ENCODE measurements at regions not wholly inside any gene's neighbourhood (a gene's known extent, or its start where the extent isn't known, plus 50 kb on each side); places are given as distances from the start of the nearest gene placed in this dataset.
"Not testable (repeated sequence)": the region's sequence is repeated elsewhere in the genome, so short reads cannot be mapped to it uniquely, and the experiment has no call there.

DNA sequence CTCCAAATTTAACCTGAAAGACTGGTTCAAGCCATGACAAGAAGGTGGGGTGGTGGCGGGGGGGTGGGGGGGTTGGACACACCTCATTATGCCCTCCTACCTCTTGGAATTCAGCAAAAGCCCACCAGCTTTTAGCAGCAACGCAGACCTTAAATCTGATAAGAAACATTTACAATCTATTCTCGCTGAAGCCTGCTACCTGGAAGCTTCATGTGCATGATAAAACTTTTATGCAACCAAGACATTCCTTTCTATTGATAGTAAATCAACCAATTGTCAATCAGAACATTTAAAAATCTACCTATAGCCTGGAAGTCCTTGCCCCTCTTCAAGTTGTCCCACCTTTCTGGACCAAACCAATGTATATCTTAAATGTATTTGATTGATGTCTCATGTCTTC, 113.6 kb upstream of the FAM98A start:
- DNase-seq = no peak

DNA sequence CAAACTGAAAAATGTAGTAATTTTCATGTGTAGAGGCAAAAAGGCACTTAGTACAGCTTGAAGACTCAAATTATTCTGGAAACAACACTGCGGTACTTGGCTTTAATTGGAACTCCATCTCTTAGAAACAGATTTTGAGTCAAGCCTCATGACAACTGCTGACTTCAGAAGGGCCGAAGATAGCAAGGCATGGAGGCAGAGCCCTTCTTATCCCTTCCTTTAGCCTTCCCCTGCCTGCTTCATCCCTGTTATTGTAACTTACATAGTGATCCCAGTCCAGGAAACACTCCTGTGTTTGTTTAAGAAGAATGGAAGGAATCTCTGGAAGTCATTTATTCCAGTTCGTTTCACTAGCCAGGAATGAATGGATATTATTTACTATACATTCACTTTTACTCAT, 110.9 kb upstream of the FAM98A start:
- DNase-seq = no peak

DNA sequence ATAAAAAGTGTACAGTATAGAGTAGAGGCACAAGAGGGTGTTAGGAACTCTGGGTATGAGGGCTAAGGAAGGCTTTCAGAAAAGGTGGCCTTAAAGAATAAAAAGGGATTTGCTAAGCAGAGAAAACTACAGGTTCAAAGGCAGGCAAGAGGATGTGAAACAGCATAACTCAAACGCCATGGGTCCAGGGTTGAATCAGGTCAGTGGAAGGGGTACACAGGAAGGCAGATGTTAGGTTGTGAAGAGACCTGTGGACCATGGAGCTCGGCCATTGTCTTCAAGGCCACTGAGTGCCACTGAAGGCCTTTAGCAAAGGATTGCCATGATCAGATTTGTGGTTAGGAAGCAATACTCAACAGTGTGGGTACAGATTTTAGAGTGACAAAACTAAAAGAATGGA, 108.2 kb upstream of the FAM98A start:
- no peak for DNase-seq

GRCh38 chr2:33706410-33706809, 107.3 kb upstream of the FAM98A start:
- DNase-seq = no peak

DNA sequence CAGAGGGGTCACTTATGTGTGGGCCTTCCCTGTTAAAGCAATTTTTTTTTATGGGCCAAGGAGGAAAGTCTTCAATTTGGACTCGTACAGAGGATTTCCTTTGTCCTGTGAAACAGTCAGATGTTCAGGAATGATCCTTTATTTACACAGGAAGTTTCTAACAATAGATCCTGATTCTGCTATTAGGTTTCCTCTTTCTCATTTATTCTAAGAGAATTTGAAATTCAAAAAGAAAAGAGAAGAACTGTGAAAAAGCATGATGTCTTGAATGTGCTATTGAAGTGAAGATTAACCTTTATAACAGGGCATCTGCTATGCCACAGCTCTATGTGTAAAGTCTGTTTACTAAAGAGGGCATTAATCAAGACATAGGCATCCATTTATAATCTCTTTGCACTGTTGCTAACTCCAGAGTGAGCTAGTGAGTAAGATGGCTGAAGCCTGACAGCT, 105.3 kb upstream of the FAM98A start:
- no peak for DNase-seq

- DNase-seq = no peak
These were observed 97.1 kb upstream of the FAM98A start for GRCh38 chr2:33696234-33696633.

DNA sequence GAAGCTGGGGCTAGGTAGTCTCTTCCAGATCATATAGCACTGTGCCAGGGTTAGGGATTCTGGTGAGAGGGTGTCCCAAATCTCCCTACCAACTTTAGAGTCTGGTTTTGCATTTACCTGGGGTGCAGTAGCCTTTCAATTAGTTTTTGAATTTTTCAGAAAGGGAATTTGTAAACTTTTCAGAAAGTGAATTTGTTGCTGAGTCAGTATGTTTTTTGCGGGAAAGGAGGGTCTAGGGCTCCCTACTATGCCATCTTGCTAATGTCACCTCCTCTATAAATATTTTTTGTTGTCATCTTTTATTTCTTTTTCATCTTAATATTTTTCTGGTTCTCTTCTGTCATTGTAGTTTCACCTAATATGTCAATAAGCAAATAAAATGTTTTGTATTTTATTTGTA, 95.8 kb upstream of the FAM98A start:
- no peak for DNase-seq

DNA sequence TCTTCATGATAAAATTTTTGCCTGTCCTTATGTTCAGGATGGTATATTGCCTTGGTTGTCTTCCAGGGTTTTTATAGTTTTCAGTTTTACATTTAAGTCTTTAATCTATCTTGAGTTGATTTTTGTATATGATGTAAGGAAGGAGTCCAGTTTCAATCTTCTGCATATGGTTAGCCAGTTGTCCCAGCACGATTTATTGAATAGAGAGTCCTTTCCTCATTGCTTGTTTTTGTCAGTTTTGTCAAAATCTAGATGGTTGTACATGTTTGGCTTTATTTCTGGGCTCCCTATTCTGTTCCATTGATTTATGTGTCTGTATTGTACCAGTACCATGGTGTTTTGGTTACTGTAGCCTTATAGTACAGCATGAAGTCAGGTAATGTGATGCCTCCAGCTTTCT, 91.6 kb upstream of the FAM98A start:
- not testable (repeated sequence) for DNase-seq

DNA sequence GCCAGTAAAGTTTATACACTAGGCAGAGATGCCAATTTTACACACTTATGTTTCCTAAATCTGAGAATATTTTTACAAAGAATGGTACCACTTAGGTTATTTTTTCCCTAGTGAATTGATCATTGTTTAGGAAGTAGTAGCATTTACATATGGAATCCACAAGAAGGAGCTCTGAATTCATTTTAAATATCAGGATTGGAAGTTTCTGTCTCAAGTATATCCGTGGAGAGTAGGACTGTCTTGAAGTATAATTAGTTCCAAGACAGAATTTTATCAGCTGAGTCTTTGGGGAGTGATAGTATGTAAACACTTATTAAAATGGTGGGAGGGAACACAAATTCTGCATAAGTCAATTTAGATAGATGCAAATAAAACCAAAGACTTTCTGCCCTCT, 82.3 kb upstream of the FAM98A start:
- DNase-seq = no peak

DNA sequence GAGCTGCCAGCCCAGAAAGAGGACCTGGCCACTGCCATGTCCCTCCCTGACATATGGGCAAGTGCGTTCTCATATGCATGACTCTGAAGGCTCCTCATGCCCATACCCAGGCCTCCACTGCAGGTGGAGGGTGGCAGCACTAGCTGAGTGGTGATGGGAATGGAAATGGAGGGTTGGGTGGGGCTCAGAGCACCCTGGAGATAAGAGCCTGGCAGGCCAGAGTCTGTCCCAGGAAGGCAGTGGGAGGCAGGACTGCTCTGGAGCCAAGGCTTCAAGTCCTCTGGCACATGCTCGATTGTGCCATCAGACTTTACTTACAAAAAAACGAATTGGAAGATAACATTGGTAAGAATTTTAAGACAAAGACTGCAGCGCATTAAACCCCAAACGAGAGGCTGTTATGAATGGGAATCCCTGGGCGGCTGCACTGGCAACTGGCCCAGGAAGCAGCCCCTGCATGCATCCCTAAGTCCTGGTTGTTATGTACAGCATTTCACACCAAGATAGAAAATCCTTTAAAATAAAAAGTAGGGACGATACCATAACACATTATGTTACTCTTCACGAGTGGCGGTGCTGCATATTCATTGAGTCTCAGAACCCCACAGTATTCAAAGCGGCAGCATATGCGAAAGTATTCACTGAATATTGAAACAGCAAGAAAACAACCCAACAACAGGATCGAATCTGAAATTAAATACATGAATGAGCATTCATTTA, 81.7 kb upstream of the FAM98A start:
- DNase-seq = no peak

DNA sequence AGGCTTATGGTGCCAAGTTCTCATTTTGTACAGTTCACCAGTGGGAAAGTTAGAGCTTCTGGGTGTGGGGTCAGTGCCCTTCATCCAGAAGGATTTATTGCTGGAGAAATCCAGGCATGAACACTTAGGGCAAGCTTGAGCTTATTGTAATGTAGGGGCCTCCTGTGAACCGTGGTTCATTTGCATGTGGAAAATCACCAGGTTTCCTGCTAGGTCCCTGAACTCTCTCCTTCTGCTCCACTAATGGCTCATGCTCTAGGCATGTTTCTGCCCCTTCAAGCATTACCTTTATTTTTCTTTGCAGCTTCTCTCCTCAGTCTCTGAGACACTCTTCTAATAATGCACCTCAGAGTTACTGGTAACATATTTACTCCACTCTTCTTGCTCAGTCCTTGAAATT, 79.3 kb upstream of the FAM98A start:
- DNase-seq = no peak

- no peak for DNase-seq
These were observed 74.8 kb upstream of the FAM98A start for GRCh38 chr2:33673937-33674336.

DNA sequence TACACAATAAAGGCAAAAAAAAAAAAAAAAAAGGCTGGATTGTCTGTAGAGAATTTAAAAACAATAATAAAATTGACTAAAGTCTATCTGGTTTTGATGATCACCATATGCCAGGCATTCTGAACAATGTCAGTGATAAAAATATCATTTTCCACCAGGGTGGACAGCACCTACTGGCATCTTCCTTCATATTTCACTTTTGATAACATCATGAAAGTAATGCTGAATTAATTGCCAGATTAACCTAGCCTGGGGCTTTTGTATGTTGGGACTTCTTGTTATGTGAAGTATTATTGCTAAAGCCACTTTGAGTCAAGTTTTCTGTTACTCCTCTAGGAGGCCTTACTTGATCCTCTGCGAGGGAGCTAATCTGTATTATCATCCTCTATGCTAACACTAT, 73.8 kb upstream of the FAM98A start:
- no peak for DNase-seq

DNA sequence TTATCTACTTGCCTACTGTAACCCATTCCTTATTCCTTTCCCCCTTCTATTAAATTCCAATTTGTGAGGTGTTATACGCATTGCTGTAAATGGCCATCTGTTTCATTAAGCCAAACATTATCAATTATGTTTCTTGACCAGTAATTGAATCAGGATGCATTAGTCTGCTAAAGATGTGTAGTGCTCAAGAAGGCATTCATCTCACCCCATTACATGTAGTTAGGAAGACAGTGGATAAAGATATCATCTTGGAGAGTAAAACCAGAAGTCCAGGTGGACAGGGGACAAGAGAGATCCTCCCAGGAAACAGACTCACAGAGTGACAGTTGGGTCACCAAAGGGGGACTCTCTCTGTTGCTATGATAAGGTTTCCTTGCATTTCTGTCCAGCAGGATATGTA, 73.3 kb upstream of the FAM98A start:
- DNase-seq = no peak

DNA sequence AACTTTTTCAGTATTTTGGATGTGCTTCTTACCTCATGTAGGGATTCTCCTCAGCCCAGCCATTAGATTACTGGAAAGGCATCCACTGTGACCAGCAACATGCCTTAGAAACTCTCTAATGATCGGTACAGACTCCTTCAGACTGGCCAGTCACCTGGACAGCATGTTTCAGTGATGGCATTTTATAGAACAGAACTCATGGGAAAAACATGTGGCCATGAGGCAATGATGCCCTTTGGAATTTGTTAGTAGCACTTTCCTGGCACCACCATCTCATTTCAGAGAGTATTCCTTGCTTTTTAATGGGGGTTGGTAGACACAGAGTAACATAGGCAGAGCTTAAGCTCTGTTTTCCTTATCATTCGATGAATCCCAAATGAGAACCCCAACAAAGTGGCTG, 72.1 kb upstream of the FAM98A start:
- no peak for DNase-seq

DNA sequence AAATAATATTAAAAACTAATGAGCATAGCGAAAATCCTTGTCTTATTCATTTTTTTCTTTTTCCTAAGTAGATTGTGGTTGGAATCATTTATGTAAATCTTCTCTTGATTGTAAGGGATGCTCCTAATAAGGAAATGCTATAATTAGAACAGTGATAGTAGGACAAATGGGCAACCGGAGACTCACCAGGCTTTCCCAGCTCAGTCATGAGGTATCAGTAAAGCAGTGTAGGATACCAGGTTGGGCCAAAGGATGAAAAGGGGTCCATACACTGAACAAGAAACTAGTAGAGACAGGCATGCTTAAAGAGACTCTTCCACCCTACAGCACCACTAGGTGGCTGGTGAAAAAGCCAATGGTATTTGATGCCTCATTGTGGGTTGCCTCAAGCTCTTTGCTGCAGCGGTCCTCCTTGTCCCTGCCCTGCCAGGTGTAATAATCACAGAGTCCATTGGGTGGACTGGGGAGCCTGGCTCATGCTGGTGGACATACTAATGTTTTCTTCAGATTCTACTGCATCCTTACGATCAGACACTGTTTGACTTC, 71.4 kb upstream of the FAM98A start:
- no peak for DNase-seq

- no peak for DNase-seq
These were observed 67.8 kb upstream of the FAM98A start for GRCh38 chr2:33666879-33667278.

DNA sequence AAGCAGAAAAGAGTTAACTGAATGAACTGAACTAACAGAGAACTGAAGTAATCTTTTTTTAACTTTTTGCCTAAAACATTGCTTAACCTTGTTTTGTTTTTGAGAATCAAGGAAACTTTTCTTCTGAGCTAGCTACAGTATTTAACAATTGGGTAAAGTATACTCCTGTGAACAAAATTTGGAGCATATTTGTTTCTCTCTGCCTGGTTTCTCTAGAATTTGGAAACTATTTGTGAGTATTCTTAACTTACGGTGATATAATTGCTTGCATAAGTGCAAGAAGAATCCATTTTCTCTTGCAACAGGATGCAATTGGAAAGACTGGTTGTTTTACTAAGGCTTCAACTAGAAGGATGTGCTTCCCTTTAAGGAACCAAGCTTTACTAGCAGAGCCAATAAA, 65.9 kb upstream of the FAM98A start:
- no peak for DNase-seq

DNA sequence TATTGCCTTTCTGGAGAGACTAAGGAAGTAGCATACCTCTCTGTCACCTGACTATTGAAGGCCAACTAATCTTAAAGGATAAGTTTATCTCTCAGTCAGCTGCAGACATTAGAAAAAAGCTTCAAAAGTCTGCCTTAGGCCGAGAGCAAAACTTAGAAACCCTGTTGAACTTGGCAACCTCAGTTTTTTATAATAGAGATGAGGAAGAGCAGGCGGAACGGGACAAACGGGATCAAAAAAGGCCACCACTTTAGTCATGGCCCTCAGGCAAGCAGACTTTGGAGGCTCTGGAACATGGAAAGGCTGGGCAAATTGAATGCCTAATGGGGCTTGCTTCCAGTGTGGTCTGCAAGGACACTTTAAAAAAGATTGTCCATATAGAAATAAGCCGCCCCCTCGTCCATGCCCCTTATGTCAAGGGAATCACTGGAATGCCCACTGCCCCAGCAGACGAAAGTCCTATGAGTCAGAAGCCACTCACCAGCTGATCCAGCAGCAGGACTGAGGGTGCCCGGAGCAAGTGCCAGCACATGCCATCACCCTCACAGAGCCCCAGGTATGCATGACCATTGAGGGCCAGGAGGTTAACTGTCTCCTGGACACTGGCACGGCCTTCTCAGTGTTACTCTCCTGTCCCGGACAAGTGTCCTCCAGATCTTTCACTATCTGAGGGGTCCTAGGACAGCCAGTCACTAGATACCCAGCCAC, 61.5 kb upstream of the FAM98A start:
- no peak for DNase-seq

- no peak for DNase-seq
These were observed 56.7 kb upstream of the FAM98A start for GRCh38 chr2:33655626-33656320.

- DNase-seq = no peak
These were observed 53.7 kb upstream of the FAM98A start for GRCh38 chr2:33652830-33653229.

DNA sequence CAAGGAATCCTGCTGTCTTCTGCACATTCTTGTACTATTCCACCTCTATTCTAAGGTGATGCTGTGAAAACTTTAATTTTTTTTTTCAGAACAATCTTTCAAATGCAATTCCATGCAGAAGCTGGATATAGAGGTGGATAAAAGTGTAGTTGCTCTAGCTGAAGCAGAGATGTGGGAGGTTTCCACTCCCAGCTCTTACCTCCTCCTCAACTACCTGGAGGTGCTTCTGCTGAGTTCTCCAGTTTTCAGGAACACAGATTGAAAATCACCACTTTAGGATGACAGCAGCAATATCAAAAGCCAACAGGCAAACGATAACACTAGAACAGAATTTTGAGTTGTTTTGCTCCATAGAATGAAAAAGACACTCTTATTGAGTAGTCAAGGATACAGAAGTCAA, 51.1 kb upstream of the FAM98A start:
- no peak for DNase-seq
